GM23248 (cell line): ENCODE measurements at regions not wholly inside any gene's neighbourhood (a gene's known extent, or its start where the extent isn't known, plus 50 kb on each side); places are given as distances from the start of the nearest gene placed in this dataset.

Source experiments
- EZH2 ChIP-seq: fragments of 200-600 bp; sonication (generic); IDR thresholded peaks from 2 replicates; pipeline ENCODE4 v1.6.1; 2018; ENCODE audit warnings: antibody characterized with exemption, mild to moderate bottlenecking; ENCODE audit not compliant: insufficient read depth, poor library complexity, severe bottlenecking
- EZH2phosphoT487 ChIP-seq: fragments of 200-600 bp; sonication (generic); IDR thresholded peaks from 2 replicates; pipeline ENCODE4 v1.6.1; 2018; ENCODE audit warnings: antibody characterized with exemption, moderate library complexity, mild to moderate bottlenecking, low read depth; ENCODE audit not compliant: insufficient read depth

DNA sequence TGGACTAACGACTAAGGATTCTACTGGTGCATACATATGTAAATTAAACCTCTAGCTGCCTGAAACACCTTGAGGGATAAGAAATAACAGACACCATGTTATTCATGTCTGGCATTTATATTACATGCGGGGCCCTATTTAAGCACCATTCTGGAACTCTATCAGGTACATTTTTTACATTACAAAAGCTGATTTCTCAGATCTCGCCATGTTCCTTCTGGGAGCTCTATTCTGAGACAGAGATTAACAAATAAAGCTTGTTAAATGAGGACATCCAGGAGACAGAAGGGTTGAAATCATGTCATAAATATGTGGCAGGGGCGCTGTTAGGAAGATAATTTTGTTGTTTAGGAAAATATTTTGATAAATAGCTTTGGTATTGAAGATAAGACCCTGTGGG is 93.4 kb upstream of the SLIT3 start:
- TF ChIP-seq EZH2: no peak
- TF ChIP-seq EZH2phosphoT487: no peak
